ENCODE measurements at regions not wholly inside any gene's neighbourhood (a gene's known extent, or its start where the extent isn't known, plus 50 kb on each side); places are given as distances from the start of the nearest gene placed in this dataset.

GRCh38 chr3:150170852-150171520 is 200.3 kb upstream of the PFN2 start:
- no peak overlapping the region for H3K4me3 ChIP-seq (replicated peaks in 1 of 2; ENCODE audit: low read depth in 2 of 2, low read length in 2 of 2)
- no peak for TF ChIP-seq CTCF (IDR thresholded peaks at IDR 0.05; ENCODE audit: low read depth, low read length)
- no peak for DNase-seq (ENCODE audit: low read depth in 2 of 2)

- no peak for DNase-seq (ENCODE audit: low read depth in 2 of 2)
- no peak for TF ChIP-seq CTCF (IDR thresholded peaks at IDR 0.05; ENCODE audit: low read depth, low read length)
- no peak overlapping the region for H3K4me3 ChIP-seq (replicated peaks in 1 of 2; ENCODE audit: low read depth in 2 of 2, low read length in 2 of 2)
These were observed 198.7 kb upstream of the PFN2 start for GRCh38 chr3:150169330-150169940.

GRCh38 chr3:150168698-150169097 is 198.0 kb upstream of the PFN2 start:
- H3K4me3 ChIP-seq (replicated peaks in 1 of 2; ENCODE audit: low read depth in 2 of 2, low read length in 2 of 2), result no peak overlapping the region
- no peak for TF ChIP-seq CTCF (IDR thresholded peaks at IDR 0.05; ENCODE audit: low read depth, low read length)
- DNase-seq (ENCODE audit: low read depth in 2 of 2), result peak; percentile 40 to 58

DNA sequence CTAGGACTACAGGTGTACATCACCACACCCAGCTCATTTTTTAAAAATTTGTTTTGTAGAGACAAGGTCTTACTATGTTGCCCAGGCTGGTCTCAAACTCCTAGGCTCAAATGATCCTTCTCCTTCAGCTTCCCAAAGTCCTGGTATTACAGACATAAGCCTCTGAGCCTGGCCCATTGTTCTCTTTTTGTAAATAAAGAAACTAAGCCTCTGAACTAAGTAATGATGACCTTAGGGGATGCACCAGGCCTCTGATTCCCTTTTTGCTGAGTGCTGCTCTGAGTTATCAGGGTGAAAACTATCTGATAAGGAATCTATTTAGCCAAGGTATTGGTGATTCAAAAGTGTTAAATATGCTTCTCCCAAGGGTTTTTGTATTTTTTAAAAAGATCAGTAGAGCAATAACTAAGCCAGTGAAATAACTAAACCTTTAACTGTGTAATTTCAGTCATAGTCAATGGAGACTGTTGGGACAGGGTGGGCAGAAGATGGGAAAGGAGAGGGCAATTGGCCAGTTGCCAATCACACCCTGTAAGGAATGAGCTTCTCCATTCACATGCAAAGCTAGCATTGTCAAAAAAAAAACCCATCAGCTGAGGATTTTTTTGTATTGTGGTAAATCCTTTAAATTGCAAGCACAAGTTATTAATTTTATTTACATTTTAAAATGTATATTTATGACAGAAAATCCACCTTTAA is 194.8 kb upstream of the PFN2 start:
- no peak for TF ChIP-seq CTCF (IDR thresholded peaks at IDR 0.05; ENCODE audit: low read depth, low read length)
- no peak overlapping the region for H3K4me3 ChIP-seq (replicated peaks in 1 of 2; ENCODE audit: low read depth in 2 of 2, low read length in 2 of 2)
- DNase-seq (ENCODE audit: low read depth in 2 of 2), result no peak

DNA sequence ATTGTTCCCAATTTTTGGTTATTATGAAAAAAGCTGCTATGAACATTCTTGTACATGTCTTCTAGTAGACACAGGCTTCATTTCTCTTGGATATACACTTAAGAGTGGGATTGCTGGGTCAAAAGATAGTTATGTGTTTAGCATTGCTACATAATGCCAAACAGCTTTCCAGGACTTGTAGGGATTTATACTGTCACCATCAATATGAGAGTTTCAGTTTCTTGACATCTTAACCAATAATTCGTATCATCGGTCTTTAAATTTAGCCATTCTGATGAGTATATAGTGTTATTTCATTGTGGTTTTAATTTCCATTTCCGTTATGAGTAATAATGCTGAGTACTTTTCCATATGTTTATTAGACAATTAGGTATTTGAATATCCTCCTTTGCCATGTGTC is 190.3 kb upstream of the PFN2 start:
- no peak for TF ChIP-seq CTCF (IDR thresholded peaks at IDR 0.05; ENCODE audit: low read depth, low read length)
- DNase-seq (ENCODE audit: low read depth in 2 of 2), result no peak

DNA sequence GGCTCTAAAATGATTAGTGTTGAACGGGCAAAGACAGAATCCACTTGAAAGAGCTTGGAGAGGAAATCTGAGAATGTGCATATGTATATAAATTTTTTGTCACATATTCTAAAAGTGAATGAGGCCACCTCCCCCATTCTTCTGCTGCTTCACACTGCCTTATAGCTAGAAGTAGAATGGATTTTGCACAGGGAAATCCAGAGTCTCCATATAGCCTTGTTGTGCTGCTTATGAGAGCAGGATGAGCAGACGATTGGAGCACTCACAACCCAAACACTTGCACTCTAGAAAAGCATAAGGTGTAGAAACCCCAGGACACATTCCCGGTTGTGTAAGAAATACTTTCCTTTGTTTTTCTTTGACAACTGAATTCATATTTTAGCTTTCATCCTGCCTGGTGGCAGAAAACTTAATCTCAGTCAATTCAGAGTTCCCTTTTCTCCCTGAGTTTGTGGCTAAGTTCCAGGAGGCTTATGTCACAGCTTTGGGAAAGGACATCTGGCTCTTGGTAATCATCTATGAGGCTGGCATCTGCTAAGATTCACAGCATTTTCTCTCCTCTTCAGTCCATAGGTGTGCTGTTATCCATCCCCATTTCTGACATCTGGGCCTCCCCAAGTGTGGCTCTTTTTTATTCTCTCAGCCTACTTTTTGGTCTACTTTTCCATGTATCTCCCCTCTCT is 188.4 kb upstream of the PFN2 start:
- DNase-seq (ENCODE audit: low read depth in 2 of 2), result peak; percentile 34 to 49
- no peak overlapping the region for H3K4me3 ChIP-seq (replicated peaks in 1 of 2; ENCODE audit: low read depth in 2 of 2, low read length in 2 of 2)
- no peak for TF ChIP-seq CTCF (IDR thresholded peaks at IDR 0.05; ENCODE audit: low read depth, low read length)

More for the DNA sequence above, 190.3 kb upstream of the PFN2 start:
- no peak overlapping the region for H3K4me3 ChIP-seq (replicated peaks in 1 of 2; ENCODE audit: low read depth in 2 of 2, low read length in 2 of 2)
